ENCODE measurements at regions not wholly inside any gene's neighbourhood (a gene's known extent, or its start where the extent isn't known, plus 50 kb on each side); places are given as distances from the start of the nearest gene placed in this dataset.
"Not testable (repeated sequence)": the region's sequence is repeated elsewhere in the genome, so short reads cannot be mapped to it uniquely, and the experiment has no call there.

- DNase-seq, result no peak
Observed at GRCh38 chr12:87231818-87232217, 797.4 kb downstream of the C12orf50 start.

GRCh38 chr12:87230441-87230840, 798.8 kb downstream of the C12orf50 start:
- DNase-seq, result no peak

- no peak for DNase-seq
Observed at GRCh38 chr12:87227162-87227561, 802.0 kb downstream of the C12orf50 start.

- DNase-seq, result no peak
Observed at GRCh38 chr12:87217491-87217890, 811.7 kb downstream of the C12orf50 start.

GRCh38 chr12:87216436-87216835, 812.8 kb downstream of the C12orf50 start:
- no peak for DNase-seq

GRCh38 chr12:87202189-87202588, 827.0 kb downstream of the C12orf50 start:
- DNase-seq, result no peak

- no peak for DNase-seq
Observed at GRCh38 chr12:87201598-87201997, 827.6 kb downstream of the C12orf50 start.

GRCh38 chr12:87200289-87200979, 828.8 kb downstream of the C12orf50 start:
- no peak for DNase-seq

GRCh38 chr12:87198181-87198580, 831.0 kb downstream of the C12orf50 start:
- DNase-seq, result no peak

- DNase-seq, result no peak
Observed at GRCh38 chr12:87196321-87196720, 832.9 kb downstream of the C12orf50 start.

- not testable (repeated sequence) for DNase-seq
Observed at GRCh38 chr12:87194389-87194788, 834.8 kb downstream of the C12orf50 start.

GRCh38 chr12:87185367-87185766, 843.8 kb downstream of the C12orf50 start:
- DNase-seq, result no peak

GRCh38 chr12:87182696-87183233, 846.4 kb downstream of the C12orf50 start:
- no peak for DNase-seq

GRCh38 chr12:87171356-87171755, 857.8 kb downstream of the C12orf50 start:
- no peak for DNase-seq

GRCh38 chr12:87169010-87169409, 860.2 kb downstream of the C12orf50 start:
- DNase-seq, result no peak

GRCh38 chr12:87165733-87166375, 863.3 kb downstream of the C12orf50 start:
- no peak for DNase-seq

- DNase-seq, result no peak
Observed at GRCh38 chr12:87163122-87163521, 866.1 kb downstream of the C12orf50 start.

GRCh38 chr12:87160848-87161601, 868.2 kb downstream of the C12orf50 start:
- DNase-seq, result no peak

- DNase-seq, result no peak
Observed at GRCh38 chr12:87157791-87158190, 871.4 kb downstream of the C12orf50 start.

- no peak for DNase-seq
Observed at GRCh38 chr12:87155621-87156020, 873.6 kb downstream of the C12orf50 start.

- DNase-seq, result no peak
Observed at GRCh38 chr12:87152841-87153528, 876.2 kb downstream of the C12orf50 start.

- no peak for DNase-seq
Observed at GRCh38 chr12:87152075-87152474, 877.1 kb downstream of the C12orf50 start.

All from T-helper 2 cell (primary cell).